GM19468 (cell line): ENCODE measurements at regions not wholly inside any gene's neighbourhood (a gene's known extent, or its start where the extent isn't known, plus 50 kb on each side); places are given as distances from the start of the nearest gene placed in this dataset.
A peak's percentile ranks its signal among the peaks of the same experiment; 100 is the strongest.
"Not testable (repeated sequence)": the region's sequence is repeated elsewhere in the genome, so short reads cannot be mapped to it uniquely, and the experiment has no call there.

ENCODE experiments used
- ATAC-seq: cut with Tn5 transposase; IDR thresholded peaks from one replicate; pipeline ENCODE4 v1.9.1; 2021; ENCODE audit warnings: mild to moderate bottlenecking, moderate library complexity, moderate number of reproducible peaks; ENCODE audit not compliant: unreplicated experiment; ENCODE audit errors: extremely low read depth

DNA sequence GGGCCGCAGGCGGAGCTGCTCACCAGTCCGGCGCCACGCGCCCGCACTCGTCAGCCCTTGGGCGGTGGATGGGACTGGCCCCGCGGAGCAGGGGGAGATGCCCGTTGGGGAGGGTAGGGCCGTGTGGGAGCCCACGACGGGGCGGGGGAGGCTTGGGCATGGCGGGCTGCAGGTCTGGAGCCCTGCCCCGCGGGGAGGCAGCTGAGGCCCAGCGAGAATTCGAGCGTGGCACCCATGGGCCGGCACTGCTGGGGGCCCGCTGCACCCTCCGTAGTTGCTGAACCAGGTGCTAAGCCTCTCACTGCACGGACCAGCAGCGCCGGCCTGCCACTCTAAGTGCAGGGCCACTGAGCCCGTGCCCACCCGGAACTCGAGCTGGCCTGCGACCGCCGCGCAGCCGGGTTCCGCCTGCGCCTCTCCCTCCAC is 182.4 kb upstream of the ERBB4 start:
- ATAC-seq = no peak

DNA sequence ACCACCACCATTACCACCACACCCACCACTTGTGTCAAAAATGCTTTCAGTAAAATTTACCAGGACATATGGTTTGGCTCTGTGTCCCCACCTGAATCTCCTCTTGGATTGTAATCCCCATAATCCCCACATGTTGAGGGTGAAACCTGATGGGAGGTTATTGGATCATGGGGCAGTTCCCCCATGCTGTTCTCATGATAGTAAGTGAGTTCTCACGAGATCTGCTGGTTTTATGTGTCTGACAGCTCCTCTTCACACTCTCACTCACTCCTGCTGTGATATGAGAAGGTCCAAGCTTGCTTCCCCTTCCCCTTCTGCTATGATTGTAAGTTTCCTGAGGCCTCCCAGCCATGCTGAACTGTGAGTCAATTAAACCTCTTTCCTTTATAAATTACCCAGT is 176.8 kb upstream of the ERBB4 start:
- not testable (repeated sequence) for ATAC-seq

DNA sequence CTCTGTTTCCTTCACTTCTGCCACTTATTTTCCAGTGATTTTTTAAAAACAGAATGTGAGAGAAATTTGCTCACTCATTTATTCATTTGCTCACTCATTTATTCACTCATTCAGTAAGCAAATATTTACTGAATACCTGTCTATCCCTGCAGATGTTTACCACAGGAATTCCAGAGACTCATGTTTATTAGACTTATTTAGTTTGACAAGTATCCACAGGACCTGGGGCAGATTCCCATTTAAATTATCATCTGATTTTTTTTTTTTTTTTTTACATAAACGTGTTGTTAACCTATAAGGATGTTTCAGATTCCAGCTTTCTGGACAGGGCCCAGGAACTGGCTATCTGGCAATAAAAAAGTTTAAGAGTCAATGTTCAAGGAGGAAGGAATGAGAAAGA is 175.1 kb upstream of the ERBB4 start:
- no peak for ATAC-seq

GRCh38 chr2:212712991-212713390 is 174.4 kb upstream of the ERBB4 start:
- ATAC-seq = no peak

DNA sequence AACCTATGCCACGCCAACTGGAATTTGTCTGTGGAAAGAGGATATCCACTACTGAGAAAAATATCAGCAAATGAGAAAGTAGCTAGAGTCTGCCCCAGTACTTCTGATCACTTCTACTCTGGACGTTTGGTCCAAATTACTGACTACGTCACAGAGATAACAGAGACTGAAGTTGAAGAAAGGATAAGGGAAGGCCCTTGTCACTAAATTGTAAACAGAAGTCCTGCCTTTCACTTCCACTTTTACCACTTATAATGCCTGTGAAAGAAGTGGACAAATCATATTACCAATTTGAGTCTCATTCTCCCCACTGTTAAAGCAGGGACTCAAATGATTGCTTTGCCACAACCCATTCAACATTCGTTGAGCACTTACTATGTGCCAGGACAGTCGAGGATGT is 173.9 kb upstream of the ERBB4 start:
- ATAC-seq = no peak

DNA sequence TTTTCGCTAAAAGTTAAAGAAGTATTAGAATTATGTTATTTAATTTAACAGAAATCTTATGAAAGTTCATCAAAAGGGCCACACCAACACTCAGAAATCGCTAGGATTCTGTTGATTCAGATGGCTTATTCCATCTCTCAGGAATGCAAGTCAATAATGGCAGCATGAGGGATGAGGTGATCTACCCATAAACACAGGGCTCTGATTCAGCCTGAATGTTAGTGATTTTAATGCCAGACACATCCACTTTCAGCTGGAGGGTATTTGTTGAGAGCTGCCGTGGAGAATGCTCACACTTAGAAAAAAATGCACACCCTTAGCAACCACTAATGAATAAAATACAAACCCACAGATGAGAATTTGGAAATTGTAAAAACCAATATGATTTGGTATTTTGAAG is 173.3 kb upstream of the ERBB4 start:
- ATAC-seq = no peak

DNA sequence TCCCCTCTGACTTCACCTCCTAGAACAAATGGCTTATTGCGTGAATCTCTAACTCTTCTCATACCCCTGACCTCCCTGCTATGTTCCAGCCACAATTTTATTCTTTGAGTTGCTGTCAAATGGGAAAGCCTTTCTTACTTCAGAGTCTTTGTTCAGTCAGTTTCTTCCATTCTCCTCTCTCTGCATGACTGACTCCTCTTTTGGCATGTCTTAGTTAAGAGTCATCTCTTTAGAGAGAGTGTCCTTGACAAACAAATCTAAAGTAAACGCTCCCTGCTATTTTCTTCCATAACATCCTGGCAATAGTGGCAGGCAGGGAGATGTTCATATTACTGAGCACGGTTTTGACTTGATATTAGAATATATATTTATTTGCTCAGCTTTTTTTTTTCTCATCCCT is 170.7 kb upstream of the ERBB4 start:
- no peak for ATAC-seq

DNA sequence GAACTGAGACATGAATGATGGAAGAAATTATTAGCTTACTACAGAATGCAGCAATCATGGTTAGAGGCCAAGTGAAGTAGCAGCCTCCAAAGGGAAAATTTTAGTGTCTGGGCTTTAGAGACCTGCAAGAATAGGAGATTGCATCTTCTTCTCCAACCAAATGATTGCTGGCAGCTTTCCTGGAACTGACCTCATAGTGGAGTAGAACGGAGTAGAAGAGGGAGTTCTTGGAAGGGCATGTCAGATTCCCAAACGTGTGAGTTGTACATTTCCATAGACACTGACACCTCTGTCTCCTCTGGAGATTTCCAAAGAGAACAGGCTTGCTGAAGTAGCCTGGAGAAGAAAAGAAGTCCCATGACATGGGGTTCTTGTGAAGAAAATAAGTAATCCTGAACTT is 169.8 kb upstream of the ERBB4 start:
- no peak for ATAC-seq

DNA sequence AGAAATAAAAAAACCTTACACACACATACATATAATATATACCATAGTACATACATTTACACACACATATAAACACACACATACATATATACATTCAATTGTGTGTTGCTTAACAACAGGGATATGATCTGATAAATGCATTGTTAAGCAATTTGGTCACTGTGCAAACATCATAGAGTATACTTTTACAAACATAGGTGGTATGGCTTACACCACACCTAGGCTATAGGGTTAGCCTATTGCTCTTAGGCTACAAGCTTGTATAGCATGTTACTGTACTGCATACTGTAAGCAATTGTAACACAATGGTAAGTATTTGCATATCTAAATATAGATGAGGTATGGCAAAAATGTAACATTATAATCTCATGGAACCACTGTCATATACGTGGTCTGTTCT is 156.8 kb upstream of the ERBB4 start:
- no peak for ATAC-seq

- no peak for ATAC-seq
Observed at GRCh38 chr2:212694398-212694797, 155.8 kb upstream of the ERBB4 start.

DNA sequence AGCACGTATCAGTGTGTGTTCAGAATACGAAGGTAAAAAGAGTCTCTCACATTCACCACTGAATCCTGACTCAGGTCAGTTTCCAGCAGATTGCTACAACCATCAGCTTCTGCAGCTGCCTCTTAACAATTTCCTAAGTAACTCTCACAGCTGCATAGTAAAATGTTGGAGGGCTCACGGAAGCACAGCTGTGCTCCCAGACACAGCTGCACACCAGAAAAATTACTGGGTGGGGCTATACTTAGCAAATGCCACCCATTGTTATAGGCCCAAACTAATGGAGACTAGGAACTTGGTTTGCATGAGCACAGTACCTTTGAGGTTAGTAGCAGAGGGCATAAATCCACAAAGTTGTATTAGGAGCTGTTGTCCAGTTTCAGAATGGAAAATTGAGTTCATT is 153.9 kb upstream of the ERBB4 start:
- no peak for ATAC-seq

DNA sequence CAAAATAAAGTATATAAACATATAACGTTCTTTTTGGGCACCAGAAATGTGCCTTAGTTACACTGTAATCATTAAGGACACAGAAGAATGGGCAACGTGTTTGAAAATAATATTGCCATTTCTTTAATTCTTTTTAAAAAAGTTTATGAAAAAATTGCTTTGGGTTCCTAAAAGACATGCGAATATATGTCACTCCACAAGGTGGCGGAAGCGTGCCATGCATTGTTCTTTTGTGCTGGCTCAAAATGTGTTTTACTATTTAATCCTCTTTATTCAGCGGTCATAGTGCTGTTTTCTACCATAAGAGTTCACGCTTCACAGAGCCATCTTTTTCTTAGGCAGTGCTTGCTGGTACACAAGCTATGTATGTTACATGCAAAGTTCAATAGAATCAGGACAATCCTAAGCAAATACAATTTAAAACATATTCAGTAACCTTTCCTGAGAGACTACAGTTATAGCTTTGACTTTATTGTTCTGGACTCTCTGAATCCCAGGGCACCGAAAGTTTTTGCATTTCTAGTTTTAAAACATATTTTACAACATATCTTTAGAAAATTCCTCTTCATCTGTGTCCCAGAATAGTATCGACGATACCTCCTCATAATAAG is 147.8 kb upstream of the ERBB4 start:
- ATAC-seq = no peak

GRCh38 chr2:212683346-212684097 is 144.9 kb upstream of the ERBB4 start:
- ATAC-seq = no peak

DNA sequence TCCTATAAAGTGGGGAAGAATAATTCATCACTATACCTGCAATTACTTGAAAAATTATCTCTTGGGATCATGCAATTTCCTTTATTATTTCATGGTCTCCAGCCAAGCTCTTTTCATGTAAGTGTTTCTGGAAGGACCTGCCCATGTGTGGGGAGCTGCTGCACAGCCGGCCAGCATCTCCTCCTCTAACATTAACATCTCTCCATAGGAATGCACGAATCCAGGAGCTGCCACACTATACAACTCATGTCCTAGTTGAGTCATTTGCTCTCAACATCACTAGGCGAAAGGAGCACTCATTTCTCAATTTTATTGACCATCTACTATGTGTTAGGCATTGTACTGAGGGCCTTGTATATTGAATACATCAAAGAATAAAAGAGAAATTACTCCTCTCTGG is 144.3 kb upstream of the ERBB4 start:
- no peak for ATAC-seq

- ATAC-seq = no peak
Observed at GRCh38 chr2:212677466-212677865, 138.9 kb upstream of the ERBB4 start.

GRCh38 chr2:212672186-212672585 is 133.6 kb upstream of the ERBB4 start:
- ATAC-seq = no peak

GRCh38 chr2:212669761-212670160 is 131.2 kb upstream of the ERBB4 start:
- no peak for ATAC-seq

DNA sequence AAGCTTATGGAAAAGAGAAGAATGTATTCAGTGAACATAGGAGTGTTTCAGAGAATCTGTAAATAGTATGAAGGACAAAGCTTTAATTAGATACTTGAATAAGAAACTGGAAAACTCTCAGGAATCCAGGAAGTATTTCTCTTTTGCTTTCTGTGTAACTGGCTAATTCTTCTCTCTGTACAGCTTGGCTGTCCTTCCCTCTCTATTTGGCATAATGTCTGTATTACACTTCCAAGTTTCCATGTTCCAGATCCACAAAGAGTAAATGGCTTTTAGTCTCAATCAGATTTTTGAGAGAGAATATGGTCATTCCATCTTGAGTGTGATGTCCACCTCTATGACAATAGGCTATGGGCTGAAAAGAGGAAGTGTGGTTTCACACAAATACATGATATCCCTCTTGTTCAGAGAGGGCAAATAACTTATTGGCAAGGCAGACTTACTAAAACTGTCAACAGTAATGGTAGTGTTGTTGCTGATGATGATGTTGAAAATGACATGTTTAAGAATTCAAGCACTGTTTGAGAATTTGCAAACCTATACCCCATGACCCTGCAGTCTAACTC is 129.2 kb upstream of the ERBB4 start:
- peak; percentile 43 for ATAC-seq

- ATAC-seq = no peak
Observed at GRCh38 chr2:212665948-212666347, 127.3 kb upstream of the ERBB4 start.

GRCh38 chr2:212659441-212659840 is 120.8 kb upstream of the ERBB4 start:
- no peak for ATAC-seq

GRCh38 chr2:212649646-212650045 is 111.0 kb upstream of the ERBB4 start:
- no peak for ATAC-seq
